HG02884 (cell line): ENCODE measurements at regions not wholly inside any gene's neighbourhood (a gene's known extent, or its start where the extent isn't known, plus 50 kb on each side); places are given as distances from the start of the nearest gene placed in this dataset.

Source experiments
- ATAC-seq: cut with Tn5 transposase; IDR thresholded peaks from one replicate; pipeline ENCODE4 v1.9.1; 2021; ENCODE audit warnings: mild to moderate bottlenecking, moderate library complexity; ENCODE audit not compliant: unreplicated experiment

GRCh38 chr5:164649266-164649665 lies 1143.8 kb downstream of the MAT2B start:
- no peak for ATAC-seq

GRCh38 chr5:164650427-164650826 lies 1145.0 kb downstream of the MAT2B start:
- ATAC-seq, result no peak

- no peak for ATAC-seq
Observed at GRCh38 chr5:164651546-164652275, 1146.3 kb downstream of the MAT2B start.

- ATAC-seq, result no peak
Observed at GRCh38 chr5:164652276-164652660, 1146.8 kb downstream of the MAT2B start.

GRCh38 chr5:164663198-164663989 lies 1158.0 kb downstream of the MAT2B start:
- ATAC-seq, result no peak

GRCh38 chr5:164671640-164672039 lies 1166.2 kb downstream of the MAT2B start:
- ATAC-seq, result no peak

GRCh38 chr5:164672205-164672604 lies 1166.8 kb downstream of the MAT2B start:
- no peak for ATAC-seq

GRCh38 chr5:164672931-164673694 lies 1167.7 kb downstream of the MAT2B start:
- ATAC-seq, result no peak

- ATAC-seq, result no peak
Observed at GRCh38 chr5:164679461-164679860, 1174.0 kb downstream of the MAT2B start.

- ATAC-seq, result no peak
Observed at GRCh38 chr5:164680216-164680615, 1174.8 kb downstream of the MAT2B start.

- ATAC-seq, result no peak
Observed at GRCh38 chr5:164680812-164681520, 1175.5 kb downstream of the MAT2B start.

- no peak for ATAC-seq
Observed at GRCh38 chr5:164687391-164687790, 1182.0 kb downstream of the MAT2B start.

- ATAC-seq, result no peak
Observed at GRCh38 chr5:164688437-164688836, 1183.0 kb downstream of the MAT2B start.

- no peak for ATAC-seq
Observed at GRCh38 chr5:164708831-164709230, 1203.4 kb downstream of the MAT2B start.

- ATAC-seq, result no peak
Observed at GRCh38 chr5:164713682-164714081, 1208.3 kb downstream of the MAT2B start.

GRCh38 chr5:164721116-164721515 lies 1215.7 kb downstream of the MAT2B start:
- no peak for ATAC-seq

GRCh38 chr5:164721656-164722055 lies 1216.2 kb downstream of the MAT2B start:
- no peak for ATAC-seq

- no peak for ATAC-seq
Observed at GRCh38 chr5:164722702-164723101, 1217.3 kb downstream of the MAT2B start.

- ATAC-seq, result no peak
Observed at GRCh38 chr5:164727012-164727411, 1221.6 kb downstream of the MAT2B start.

GRCh38 chr5:164728733-164729132 lies 1223.3 kb downstream of the MAT2B start:
- ATAC-seq, result no peak

- ATAC-seq, result no peak
Observed at GRCh38 chr5:164735334-164735733, 1229.9 kb downstream of the MAT2B start.
